Stimulated activated CD8-positive, alpha-beta memory T cell treated with anti-CD3 and anti-CD28 coated beads, Interleukin-15, amount 100 ng/mL, for 1 hour (primary cell): ENCODE measurements at regions not wholly inside any gene's neighbourhood (a gene's known extent, or its start where the extent isn't known, plus 50 kb on each side); places are given as distances from the start of the nearest gene placed in this dataset.

Experiments used
- DNase-seq: peaks from one replicate; pipeline ENCODE4 v3.0.0-alpha.2; 2020; ENCODE audit warnings: low read depth

GRCh38 chr3:194738254-194739093, 52.8 kb downstream of the FAM43A start:
- no peak for DNase-seq

- no peak for DNase-seq
These were observed 54.0 kb downstream of the FAM43A start for GRCh38 chr3:194739498-194740284.

GRCh38 chr3:194740859-194741491, 55.3 kb downstream of the FAM43A start:
- no peak for DNase-seq

GRCh38 chr3:194741916-194742315, 56.2 kb downstream of the FAM43A start:
- no peak for DNase-seq

DNA sequence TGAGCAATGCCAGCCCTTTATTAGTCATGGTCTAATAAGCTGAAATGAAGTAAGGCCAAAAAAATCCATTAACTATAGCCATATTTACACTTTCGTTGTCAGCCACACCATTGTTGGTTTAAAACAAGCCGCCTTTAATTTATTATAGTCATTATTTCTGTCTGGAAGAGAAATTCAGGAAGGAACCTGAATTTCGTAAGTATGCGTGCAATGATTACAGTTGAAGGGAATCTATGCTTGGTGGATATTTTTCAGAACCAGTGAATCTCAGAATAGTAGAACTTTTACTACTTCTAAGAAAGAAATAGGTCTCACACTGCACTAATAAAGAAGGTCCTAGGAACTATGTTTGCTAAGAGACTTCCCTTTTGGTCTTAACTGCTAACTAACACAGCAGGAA, 59.1 kb downstream of the FAM43A start:
- DNase-seq, result no peak

GRCh38 chr3:194745422-194746184, 59.9 kb downstream of the FAM43A start:
- no peak for DNase-seq

DNA sequence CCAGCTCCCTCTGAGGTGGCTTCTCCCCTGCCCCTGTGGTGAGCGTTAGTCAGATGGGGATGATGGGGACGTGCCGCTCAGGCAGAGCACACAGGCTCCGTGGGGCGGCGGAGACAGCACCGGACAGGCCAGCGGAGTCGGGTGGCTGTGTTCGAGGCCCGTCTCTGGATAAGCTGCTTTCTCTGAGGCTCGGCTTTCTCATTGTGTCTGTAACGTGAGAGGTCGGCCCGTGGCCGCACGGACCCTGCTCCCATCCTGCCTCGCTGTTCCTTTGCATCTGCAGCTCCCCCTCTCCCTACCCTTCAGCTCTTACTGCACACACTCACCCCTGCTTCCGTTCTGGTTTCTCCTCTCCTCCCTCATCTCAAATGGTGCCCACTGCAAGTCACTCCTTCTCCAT, 62.5 kb downstream of the FAM43A start:
- no peak for DNase-seq

GRCh38 chr3:194749631-194750490, 64.2 kb downstream of the FAM43A start:
- no peak for DNase-seq

GRCh38 chr3:194750491-194750828, 64.8 kb downstream of the FAM43A start:
- no peak for DNase-seq

GRCh38 chr3:194755671-194756459, 70.2 kb downstream of the FAM43A start:
- DNase-seq, result no peak

GRCh38 chr3:194756460-194756779, 70.7 kb downstream of the FAM43A start:
- no peak for DNase-seq

DNA sequence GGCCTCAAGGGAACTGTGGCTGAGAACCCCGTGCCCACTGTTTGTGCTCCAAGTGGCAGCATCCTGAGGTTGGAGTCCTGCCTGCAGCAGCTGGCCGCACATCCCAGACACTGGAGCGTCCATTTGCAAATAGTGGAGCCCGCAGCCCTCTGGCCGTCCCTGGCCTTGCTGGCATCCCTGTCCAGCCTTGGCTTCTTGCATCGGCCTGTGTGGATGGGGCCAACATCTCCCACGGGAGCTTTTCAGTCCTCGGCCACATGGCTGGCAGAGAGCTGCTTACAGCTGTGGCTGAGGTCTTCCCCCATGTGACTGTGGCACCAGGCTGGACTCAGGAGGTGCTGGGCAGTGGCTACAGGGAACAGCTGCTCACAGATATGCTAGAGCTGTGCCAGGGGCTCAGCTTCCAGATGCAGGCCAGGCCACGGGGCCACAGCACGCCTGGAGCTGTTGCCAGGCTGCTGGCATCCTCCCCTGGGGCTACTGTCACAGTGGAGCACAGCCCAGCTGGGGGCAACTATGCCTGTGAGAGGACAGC, 71.2 kb downstream of the FAM43A start:
- DNase-seq, result no peak

DNA sequence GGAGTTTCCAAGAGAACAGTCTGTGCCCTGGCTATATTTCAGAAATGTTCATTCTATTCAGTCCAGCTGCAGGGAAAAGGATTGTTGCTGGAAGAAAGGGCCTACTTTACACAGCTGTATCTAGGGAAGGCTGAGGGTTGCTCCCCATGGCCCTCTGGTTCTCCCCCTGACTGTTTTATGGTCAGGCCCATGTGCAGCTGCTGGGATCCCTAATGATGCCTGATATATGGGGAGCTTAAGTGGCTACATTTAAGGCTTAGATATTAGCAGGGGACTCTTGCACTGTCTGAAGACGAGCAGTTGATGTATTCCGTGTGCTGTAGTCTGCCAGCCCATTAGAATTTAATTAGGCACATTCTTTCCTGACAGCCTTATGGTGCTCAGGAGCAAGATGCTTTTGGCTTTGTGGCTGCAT, 72.0 kb downstream of the FAM43A start:
- no peak for DNase-seq

DNA sequence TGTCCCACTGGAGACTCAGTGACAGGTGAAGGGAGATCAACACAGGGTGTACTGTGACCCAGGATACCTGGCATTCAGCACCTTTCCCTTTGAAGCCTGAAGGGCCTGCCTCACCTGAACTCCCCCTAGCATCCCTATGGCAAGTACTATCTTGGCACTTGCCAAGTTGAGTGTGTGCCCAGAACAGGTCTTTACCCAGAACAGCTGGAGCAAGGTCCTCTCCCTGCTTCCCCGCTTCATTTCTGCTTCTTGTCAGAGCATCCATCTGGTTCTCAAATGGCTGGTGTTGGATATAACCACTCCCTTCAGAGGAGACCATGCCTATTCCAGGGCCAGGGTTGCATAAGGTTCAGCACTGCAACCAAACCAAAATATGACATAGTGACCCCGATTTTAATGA, 73.0 kb downstream of the FAM43A start:
- no peak for DNase-seq

DNA sequence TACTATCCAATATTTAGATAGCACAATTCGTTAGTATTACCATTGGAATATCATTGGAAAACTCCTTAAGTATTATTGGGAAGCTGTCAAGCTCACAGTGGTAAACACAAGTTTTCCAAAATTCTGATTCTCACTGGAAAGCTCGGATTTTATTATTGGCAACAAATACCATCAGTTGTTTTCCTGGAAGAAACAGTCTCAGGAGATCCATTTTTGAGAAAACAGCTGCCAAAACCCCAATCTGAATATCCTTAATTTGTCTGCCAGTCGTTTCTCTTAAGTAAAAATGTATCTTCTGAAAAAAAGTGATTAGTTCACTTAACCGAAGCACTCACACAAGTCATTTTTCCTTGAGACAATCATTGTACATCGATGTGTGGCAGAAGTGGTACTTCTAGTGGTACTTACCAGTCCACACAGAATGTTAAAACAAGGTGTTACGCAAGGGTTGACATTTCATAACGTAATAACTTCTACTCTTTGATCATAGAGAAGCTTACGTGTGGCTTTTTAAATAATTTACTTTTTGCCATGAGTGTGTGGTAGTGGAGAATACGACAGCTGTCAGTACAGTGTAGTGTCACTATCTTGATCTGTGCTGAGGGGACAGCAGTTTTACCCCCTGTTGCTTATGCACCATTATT, 74.9 kb downstream of the FAM43A start:
- no peak for DNase-seq

DNA sequence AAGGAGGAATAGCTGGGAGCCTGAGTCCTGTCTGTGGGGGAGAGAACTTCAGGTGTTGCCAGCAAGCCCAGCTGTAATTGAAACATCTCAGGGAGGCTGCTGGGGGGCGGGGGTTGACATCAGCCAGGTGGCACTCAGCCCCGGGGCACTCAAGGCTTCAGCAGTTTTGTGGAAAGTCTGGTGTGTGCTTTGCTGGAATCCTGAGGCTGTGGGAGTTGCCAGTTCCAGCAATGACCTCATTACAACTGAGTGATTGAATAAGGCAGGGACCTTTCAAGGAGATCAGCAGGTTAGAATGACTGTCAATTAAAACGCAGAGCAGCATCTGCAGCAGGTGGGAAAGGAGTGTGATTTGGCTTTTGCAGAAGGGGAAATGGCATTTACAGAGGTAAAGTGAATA, 75.7 kb downstream of the FAM43A start:
- DNase-seq, result no peak

- DNase-seq, result no peak
These were observed 81.2 kb downstream of the FAM43A start for GRCh38 chr3:194766845-194767244.

- DNase-seq, result no peak
These were observed 81.9 kb downstream of the FAM43A start for GRCh38 chr3:194767446-194768207.

- DNase-seq, result no peak
These were observed 82.9 kb downstream of the FAM43A start for GRCh38 chr3:194768586-194768985.
